ENCODE measurements at regions not wholly inside any gene's neighbourhood (a gene's known extent, or its start where the extent isn't known, plus 50 kb on each side); places are given as distances from the start of the nearest gene placed in this dataset.
"Not testable (repeated sequence)": the region's sequence is repeated elsewhere in the genome, so short reads cannot be mapped to it uniquely, and the experiment has no call there.

DNA sequence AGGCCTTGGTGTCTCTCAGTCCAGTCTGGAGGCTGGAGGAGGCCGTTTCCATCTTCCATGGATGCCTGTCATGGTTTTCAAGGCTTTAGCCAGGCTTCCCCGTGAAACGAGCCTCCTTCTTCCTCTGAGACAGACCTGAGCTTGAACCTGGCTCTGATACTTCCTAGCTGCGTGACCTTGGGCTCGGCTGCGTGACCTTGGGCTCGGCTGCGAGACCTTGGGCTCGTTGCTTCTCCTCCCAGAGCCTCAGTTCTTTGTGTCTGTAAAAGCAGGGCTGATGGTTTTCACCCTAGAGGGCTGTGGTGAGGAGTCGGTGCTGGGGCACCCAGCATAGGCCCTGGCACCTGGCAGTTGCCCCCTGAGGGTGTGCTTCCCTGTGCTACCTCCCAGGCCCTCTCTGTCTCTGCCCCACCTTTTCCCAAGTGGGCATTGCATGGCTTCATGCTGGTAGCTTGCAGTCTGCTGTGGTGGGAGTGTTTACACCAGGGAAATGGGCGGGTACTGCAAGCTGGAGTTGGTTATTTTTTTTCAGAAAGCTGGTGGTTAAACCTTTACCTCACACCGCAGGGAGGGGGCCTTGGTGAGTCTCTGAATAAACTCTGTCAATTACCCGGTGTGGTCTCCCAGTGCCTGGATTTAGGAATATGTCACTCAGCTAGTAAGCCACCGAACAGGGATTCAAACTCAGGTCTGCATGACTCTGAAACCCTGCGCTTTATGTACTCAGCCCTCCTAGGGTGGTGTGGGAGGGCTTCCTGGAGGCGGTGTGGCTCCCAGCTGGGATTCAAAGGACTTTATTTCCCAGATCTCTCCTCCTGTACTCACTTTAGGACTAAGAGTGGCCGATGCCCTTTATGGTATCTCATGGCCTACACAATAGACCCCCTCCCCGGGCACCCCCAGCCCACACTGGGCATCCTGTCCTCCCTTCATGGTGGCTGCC is 129.0 kb upstream of the CIBAR2 start:
- no peak for DNase-seq

DNA sequence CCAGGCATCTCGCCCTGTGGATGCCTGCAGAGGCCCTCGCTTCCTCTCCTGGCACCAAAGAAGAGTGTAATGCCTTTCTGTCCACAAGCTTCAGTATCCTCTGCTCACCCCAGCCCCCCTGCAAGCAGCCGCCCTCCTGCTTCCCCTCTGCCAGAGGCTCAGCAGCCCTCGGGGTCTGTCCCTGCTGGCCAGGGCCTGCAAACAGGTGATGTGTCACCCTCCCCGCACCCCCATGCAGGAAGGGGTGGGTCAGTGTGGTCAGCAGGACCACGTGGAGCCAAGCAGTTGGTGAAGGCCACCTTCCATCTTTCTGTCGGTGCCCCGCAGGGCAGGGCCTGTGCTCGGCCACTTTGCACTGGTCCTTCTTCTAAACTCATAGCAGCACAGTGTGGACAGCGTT is 129.9 kb upstream of the CIBAR2 start:
- DNase-seq, result no peak

- no peak for DNase-seq
These were observed 131.0 kb upstream of the CIBAR2 start for GRCh38 chr16:85243308-85243707.

- DNase-seq, result not testable (repeated sequence)
These were observed 132.2 kb upstream of the CIBAR2 start for GRCh38 chr16:85244452-85244851.

GRCh38 chr16:85245307-85246172 is 133.3 kb upstream of the CIBAR2 start:
- peak; percentile 33 to 62 (median 36) for DNase-seq

GRCh38 chr16:85246473-85246872 is 134.2 kb upstream of the CIBAR2 start:
- DNase-seq, result no peak

DNA sequence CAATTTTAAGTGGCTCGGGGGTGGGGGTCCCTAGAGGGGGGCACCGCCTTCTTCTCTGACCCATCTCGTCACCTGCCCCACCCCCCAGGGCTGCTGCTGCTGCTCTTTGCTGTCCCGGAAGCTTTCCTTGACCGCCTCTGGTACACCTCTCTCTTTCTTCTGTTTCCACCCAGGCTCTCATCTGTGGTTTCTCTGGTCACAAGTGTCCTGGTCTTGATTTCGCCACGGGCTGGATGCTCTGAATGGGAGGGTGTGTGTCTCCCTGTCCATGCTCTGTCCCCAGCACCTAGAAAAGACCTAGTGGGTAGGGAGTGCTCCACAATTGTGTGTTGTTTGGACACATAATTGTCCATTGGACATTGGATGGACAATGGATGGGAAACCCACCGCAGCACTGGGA is 134.7 kb upstream of the CIBAR2 start:
- DNase-seq, result no peak

GRCh38 chr16:85248342-85248741 is 136.1 kb upstream of the CIBAR2 start:
- no peak for DNase-seq

GRCh38 chr16:85248857-85249256 is 136.6 kb upstream of the CIBAR2 start:
- DNase-seq, result no peak

DNA sequence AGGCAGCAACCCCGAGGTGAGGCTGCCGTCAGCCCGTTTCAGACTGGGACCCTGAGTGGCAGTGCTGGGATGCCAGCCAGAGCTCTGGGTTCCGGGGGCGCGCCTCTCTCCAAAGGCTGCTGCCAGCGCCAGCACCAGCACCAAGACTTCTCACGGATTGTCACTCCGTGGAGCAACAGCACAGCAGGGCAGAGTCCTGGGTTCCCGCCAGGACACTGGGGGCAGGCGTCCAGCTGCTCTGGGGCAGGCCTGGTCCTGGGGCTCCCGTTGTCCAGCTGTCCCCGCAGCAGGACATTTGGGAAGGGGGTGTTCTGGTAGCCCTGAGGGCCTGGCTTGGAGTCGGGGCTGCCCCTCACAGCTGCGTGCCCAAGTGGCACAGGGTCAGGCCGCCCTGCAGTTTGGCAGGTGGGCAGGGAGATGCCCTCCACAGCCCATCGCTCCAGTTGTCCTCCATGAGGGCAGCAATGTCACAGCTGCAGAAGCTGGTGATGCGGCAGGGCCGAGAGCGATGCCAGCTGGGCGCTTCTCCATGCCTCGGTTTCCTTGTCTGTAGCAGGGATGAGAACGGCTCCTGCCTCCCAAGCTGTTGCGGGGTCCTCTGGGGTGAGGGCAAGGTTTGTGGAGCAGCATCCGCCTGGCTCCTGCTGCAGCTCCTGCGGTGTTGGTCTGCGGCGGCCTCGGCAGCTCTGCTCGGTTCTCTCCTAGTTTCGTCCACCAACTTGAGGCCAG is 137.3 kb upstream of the CIBAR2 start:
- no peak for DNase-seq

- DNase-seq, result no peak
These were observed 137.8 kb upstream of the CIBAR2 start for GRCh38 chr16:85250147-85250463.

DNA sequence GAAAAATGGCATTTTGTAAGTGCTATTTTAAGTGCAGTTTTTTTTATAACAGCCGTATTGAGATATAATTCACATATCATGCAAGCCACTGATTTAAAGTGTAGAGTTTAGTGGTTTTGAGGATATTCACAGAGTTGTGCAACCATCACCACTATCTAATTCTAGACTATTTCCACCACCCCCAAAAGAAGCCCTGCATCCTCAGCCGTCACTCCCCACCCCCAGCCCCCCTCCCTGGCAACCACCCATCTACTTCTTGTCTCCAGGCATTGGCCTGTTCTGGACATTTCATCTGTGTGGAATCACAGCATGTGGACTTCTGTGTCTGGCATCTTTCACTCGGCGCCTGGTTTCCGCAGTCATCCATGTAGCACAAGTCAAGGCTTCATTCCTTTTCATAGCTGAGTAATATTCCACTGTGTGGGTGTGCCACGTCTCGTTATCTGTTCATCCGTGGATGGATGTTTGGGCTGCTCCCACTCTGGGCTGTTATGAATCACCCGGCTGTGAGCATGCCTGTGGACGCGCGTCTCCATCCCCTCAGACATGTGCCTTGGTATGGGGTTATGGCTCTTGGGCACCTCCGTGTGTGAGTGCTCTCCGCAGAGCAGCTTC is 138.4 kb upstream of the CIBAR2 start:
- DNase-seq, result no peak

DNA sequence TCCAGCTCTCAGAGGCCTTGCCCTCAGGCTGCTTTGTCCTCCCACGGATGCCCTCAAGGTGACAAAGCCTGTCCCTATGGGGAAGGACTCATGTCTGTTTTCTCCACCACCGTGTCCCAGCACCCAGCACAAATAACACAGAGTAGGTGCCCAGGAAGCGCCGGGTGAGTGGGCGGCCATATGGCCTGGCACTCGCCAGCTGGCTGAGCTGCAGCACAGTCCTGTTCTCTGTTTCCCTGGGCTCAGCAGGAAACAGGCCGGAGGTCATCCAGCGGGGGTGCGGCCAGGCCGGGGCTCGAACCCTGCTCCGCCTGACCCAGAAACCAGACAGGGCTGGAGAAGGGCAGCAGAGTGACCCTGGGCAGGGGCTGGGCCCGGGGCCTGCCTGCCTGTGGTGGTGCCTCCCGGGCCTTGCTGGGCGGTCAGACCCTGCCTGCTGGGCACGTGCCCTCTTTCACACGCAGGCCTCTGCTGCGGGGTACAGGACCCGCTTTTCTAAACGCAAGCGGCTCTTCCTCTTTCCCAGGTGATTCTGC is 139.0 kb upstream of the CIBAR2 start:
- DNase-seq, result no peak

DNA sequence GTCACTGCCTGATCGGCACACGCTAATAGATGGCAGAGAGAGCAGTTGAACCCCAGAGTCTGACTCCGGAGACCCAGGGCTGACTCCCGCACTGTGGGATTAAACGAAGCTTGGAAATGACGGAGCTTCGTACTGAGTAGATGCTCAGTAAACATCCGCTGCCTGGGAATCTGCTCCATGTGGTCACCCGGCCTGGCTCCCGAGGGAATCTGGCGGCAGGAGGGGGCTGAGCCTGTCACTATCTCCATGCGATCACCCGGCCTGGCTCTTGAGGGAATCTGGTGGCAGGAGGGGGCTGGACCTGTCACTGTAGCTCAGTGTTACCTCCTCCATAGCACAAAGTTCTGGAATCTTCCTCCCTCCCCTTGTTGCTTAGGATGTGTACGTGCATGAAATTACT is 139.7 kb upstream of the CIBAR2 start:
- DNase-seq, result no peak

GRCh38 chr16:85252461-85252860 is 140.2 kb upstream of the CIBAR2 start:
- DNase-seq, result no peak

DNA sequence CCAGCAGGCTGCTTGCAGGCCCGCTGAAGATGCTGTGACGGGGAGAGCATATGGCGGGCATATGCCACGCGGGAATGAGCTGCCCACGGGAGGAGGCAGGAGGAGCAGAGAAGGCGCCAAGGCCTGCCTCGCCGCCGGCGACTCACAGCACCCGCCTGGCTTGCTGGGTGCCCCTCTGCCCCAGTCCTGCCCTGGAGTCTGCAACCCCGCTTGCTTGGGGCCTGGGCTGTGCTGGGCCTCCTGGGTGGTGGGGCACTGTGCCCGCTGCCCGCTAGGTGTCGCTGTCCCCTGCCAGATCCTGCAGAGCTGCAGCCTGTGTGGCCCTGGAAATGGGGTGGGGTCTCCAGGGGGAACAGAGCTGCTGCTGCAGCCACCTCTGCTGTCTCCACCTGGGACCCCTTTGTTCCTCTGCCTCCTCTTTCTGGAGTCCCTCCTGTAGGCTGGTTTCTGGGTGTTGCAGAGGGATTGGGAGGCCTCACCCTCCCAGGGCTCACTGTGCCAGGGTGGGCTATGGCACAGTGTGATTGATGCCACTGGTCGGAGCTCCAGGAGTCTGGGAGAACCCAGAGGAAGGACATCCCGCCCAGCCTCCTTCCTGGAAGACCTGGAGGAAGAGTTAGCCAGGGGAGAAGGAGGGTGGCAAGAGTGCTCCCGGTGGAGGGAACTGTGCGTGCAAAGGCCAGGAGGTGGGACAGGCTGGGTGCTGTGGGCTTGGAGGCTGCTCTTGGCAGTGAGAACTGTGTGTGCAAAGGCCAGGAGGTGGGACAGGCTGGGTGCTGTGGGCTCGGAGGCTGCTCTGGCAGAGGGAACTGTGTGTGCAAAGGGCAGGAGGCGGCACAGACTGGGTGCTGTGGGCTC is 141.0 kb upstream of the CIBAR2 start:
- peak; percentile 7 to 70 (median 44) for DNase-seq

- no peak for DNase-seq
These were observed 141.8 kb upstream of the CIBAR2 start for GRCh38 chr16:85254051-85254450.

GRCh38 chr16:85254921-85255320 is 142.6 kb upstream of the CIBAR2 start:
- DNase-seq, result no peak

GRCh38 chr16:85255777-85256176 is 143.5 kb upstream of the CIBAR2 start:
- DNase-seq, result no peak

GRCh38 chr16:85256190-85256739 is 144.0 kb upstream of the CIBAR2 start:
- no peak for DNase-seq

DNA sequence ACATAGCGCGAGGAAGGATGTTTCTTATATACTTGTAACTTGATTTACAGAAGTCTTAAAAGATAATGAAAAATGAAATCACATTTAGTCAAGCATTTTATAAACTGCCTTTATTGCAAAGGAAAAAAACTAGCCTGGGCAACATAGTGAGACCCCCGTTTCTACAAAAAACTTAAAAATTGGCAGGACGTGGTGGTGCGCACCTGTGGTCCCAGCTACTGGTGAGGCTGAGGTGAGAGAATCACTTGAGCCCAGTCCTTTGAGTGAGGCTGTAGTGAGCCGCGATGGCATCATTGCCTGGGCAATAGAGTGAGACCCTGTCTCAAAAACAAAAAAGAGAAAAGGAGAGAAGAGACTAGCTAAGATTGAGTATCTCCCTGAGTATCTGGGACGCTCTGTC is 145.2 kb upstream of the CIBAR2 start:
- no peak for DNase-seq
